Type B pancreatic cell (in vitro differentiated cells): ENCODE measurements at regions not wholly inside any gene's neighbourhood (a gene's known extent, or its start where the extent isn't known, plus 50 kb on each side); places are given as distances from the start of the nearest gene placed in this dataset.

Experiments
- DNase-seq: peaks from one replicate; pipeline ENCODE4 v3.0.0; 2021; ENCODE audit warnings: mixed read lengths; ENCODE audit not compliant: unreplicated experiment; ENCODE audit errors: extremely low spot score
- H3K27ac Mint-ChIP-seq: 2 replicates; pipeline ENCODE4 v1.8.0; 2021; ENCODE audit warnings: mild to moderate bottlenecking, mixed read lengths
- H3K27me3 Mint-ChIP-seq: 2 replicates; pipeline ENCODE4 v1.8.0; 2021; ENCODE audit warnings: mixed read lengths
- H3K36me3 Mint-ChIP-seq: 2 replicates; pipeline ENCODE4 v1.8.0; 2021; ENCODE audit warnings: mixed read lengths
- H3K4me1 Mint-ChIP-seq: one replicate; pipeline ENCODE4 v1.8.0; 2021; ENCODE audit warnings: mixed read lengths; ENCODE audit not compliant: unreplicated experiment
- H3K4me3 Mint-ChIP-seq: 2 replicates; pipeline ENCODE4 v1.8.0; 2021; ENCODE audit warnings: mild to moderate bottlenecking, mixed read lengths
- H3K9me3 Mint-ChIP-seq: 2 replicates; pipeline ENCODE4 v1.8.0; 2021; ENCODE audit warnings: mixed read lengths
- CTCF ChIP-seq: fragments of 200-600 bp; sonication (generic); conservative IDR thresholded peaks from 2 replicates; pipeline ENCODE4 v1.5.0; 2021; ENCODE audit warnings: antibody characterized with exemption, mild to moderate bottlenecking

GRCh38 chr14:48748151-48748675, 838.0 kb downstream of the RPS29 start:
- Mint-ChIP-seq H3K4me1 (peaks cover 4% of the 10 kb centered on the region), H3K9me3 (no peaks in the 10 kb centered on the region), H3K27me3 (no peaks in the 10 kb centered on the region), H3K27ac (no peak overlapping the region), H3K36me3 (no peaks in the 10 kb centered on the region), H3K4me3 (no peak overlapping the region)
- DNase-seq: no peak
- no peak for TF ChIP-seq CTCF

- Mint-ChIP-seq H3K4me3 (no peak overlapping the region), H3K36me3 (no peaks in the 10 kb centered on the region), H3K27me3 (no peaks in the 10 kb centered on the region), H3K9me3 (no peaks in the 10 kb centered on the region), H3K4me1 (peaks cover 4% of the 10 kb centered on the region), H3K27ac (no peak overlapping the region)
- no peak for DNase-seq
- TF ChIP-seq CTCF: no peak
Measured at GRCh38 chr14:48747561-48748089, 838.6 kb downstream of the RPS29 start.

GRCh38 chr14:48744202-48744601, 842.0 kb downstream of the RPS29 start:
- TF ChIP-seq CTCF: no peak
- Mint-ChIP-seq H3K36me3 (no peaks in the 10 kb centered on the region), H3K27me3 (no peaks in the 10 kb centered on the region), H3K4me3 (no peak overlapping the region), H3K4me1 (peaks cover 4% of the 10 kb centered on the region), H3K27ac (no peak overlapping the region), H3K9me3 (no peaks in the 10 kb centered on the region)
- no peak for DNase-seq

- no peaks in the 10 kb centered on the region for H3K36me3 Mint-ChIP-seq
- H3K4me1 Mint-ChIP-seq: no peaks in the 10 kb centered on the region
- H3K27ac Mint-ChIP-seq: no peak overlapping the region
- H3K4me3 Mint-ChIP-seq: no peak overlapping the region
- no peak for TF ChIP-seq CTCF
- H3K27me3 Mint-ChIP-seq: no peaks in the 10 kb centered on the region
- DNase-seq: no peak
- no peaks in the 10 kb centered on the region for H3K9me3 Mint-ChIP-seq
Measured at GRCh38 chr14:48738186-48738925, 847.8 kb downstream of the RPS29 start.

GRCh38 chr14:48735607-48736006, 850.6 kb downstream of the RPS29 start:
- TF ChIP-seq CTCF: no peak
- H3K4me1 Mint-ChIP-seq: no peaks in the 10 kb centered on the region

More at GRCh38 chr14:48735607-48736006, 850.6 kb downstream of the RPS29 start:
- H3K4me3 Mint-ChIP-seq: no peak overlapping the region
- H3K27me3 Mint-ChIP-seq: no peaks in the 10 kb centered on the region
- no peak for DNase-seq
- no peaks in the 10 kb centered on the region for H3K9me3 Mint-ChIP-seq
- no peaks in the 10 kb centered on the region for H3K36me3 Mint-ChIP-seq
- no peak overlapping the region for H3K27ac Mint-ChIP-seq
